BLaER1 (cell line): ENCODE measurements at regions not wholly inside any gene's neighbourhood (a gene's known extent, or its start where the extent isn't known, plus 50 kb on each side); places are given as distances from the start of the nearest gene placed in this dataset.

Experiments
- H3K27ac ChIP-seq: shearing (Covaris generic); formaldehyde crosslinking; 2 replicates; pipeline ENCODE4 v1.8.1; 2022
- H3K27me3 ChIP-seq: shearing (Covaris generic); formaldehyde crosslinking; 2 replicates; pipeline ENCODE4 v1.8.1; 2022
- H3K36me3 ChIP-seq: shearing (Covaris generic); formaldehyde crosslinking; 2 replicates; pipeline ENCODE4 v1.8.1; 2022
- H3K4me1 ChIP-seq: shearing (Covaris generic); formaldehyde crosslinking; 2 replicates; pipeline ENCODE4 v1.8.1; 2022
- H3K4me2 ChIP-seq: shearing (Covaris generic); formaldehyde crosslinking; 2 replicates; pipeline ENCODE4 v1.8.1; 2022
- H3K4me3 ChIP-seq: shearing (Covaris generic); formaldehyde crosslinking; 2 replicates; pipeline ENCODE4 v1.8.1; 2022
- H3K9ac ChIP-seq: shearing (Covaris generic); formaldehyde crosslinking; 2 replicates; pipeline ENCODE4 v1.8.1; 2022
- H3K9me3 ChIP-seq: shearing (Covaris generic); formaldehyde crosslinking; 2 replicates; pipeline ENCODE4 v1.8.1; 2022
- H4K20me1 ChIP-seq: shearing (Covaris generic); formaldehyde crosslinking; 2 replicates; pipeline ENCODE4 v1.8.1; 2022
- Cebpa-rat ChIP-seq: shearing (Covaris generic); IDR thresholded peaks from 2 replicates; pipeline ENCODE4 v1.8.1; 2022

- Histone ChIP-seq H3K9ac (peak overlapping the region; percentile 98), H3K27me3 (no peaks in the 10 kb centered on the region), H3K4me3 (peak overlapping the region; percentile 86), H3K36me3 (no peaks in the 10 kb centered on the region), H3K9me3 (no peaks in the 10 kb centered on the region), H4K20me1 (peaks cover 44% of the 10 kb centered on the region), H3K4me2 (peak overlapping the region; percentile 88), H3K4me1 (peaks cover 30% of the 10 kb centered on the region), H3K27ac (peak overlapping the region; percentile 98)
- no peak for TF ChIP-seq Cebpa-rat
Measured at GRCh38 chr6:26196846-26197635, 109.8 kb downstream of the HFE start.

GRCh38 chr6:26197636-26197932 lies 110.4 kb downstream of the HFE start:
- no peaks in the 10 kb centered on the region for H3K27me3 ChIP-seq
- TF ChIP-seq Cebpa-rat, result no peak
- H3K9me3 ChIP-seq, result no peaks in the 10 kb centered on the region
- H3K4me3 ChIP-seq, result peak overlapping the region; percentile 86
- H3K27ac ChIP-seq, result peak overlapping the region; percentile 98
- H3K9ac ChIP-seq, result peak overlapping the region; percentile 98
- H4K20me1 ChIP-seq, result peaks cover 44% of the 10 kb centered on the region
- peaks cover 35% of the 10 kb centered on the region for H3K4me1 ChIP-seq
- peak overlapping the region; percentile 88 for H3K4me2 ChIP-seq
- H3K36me3 ChIP-seq, result no peaks in the 10 kb centered on the region

- Histone ChIP-seq H4K20me1 (peaks cover 44% of the 10 kb centered on the region), H3K4me1 (peaks cover 40% of the 10 kb centered on the region), H3K27me3 (no peaks in the 10 kb centered on the region), H3K9ac (peak overlapping the region; percentile 98), H3K27ac (peak overlapping the region; percentile 98), H3K9me3 (no peaks in the 10 kb centered on the region), H3K36me3 (no peaks in the 10 kb centered on the region), H3K4me3 (peak overlapping the region; percentile 86), H3K4me2 (peak overlapping the region; percentile 88)
- TF ChIP-seq Cebpa-rat, result no peak
Measured at GRCh38 chr6:26197933-26198721, 110.9 kb downstream of the HFE start.

GRCh38 chr6:26198722-26199056 lies 111.5 kb downstream of the HFE start:
- no peak for TF ChIP-seq Cebpa-rat
- Histone ChIP-seq H4K20me1 (peaks cover 44% of the 10 kb centered on the region), H3K4me1 (peaks cover 42% of the 10 kb centered on the region)

GRCh38 chr6:26199057-26199772 lies 112.0 kb downstream of the HFE start:
- TF ChIP-seq Cebpa-rat, result no peak
- Histone ChIP-seq H3K36me3 (no peaks in the 10 kb centered on the region), H3K27me3 (no peaks in the 10 kb centered on the region), H3K9ac (peak overlapping the region; percentile 98), H3K4me2 (peak overlapping the region; percentile 88), H4K20me1 (peaks cover 44% of the 10 kb centered on the region), H3K4me3 (peak overlapping the region; percentile 86), H3K27ac (peak overlapping the region; percentile 98), H3K4me1 (peaks cover 41% of the 10 kb centered on the region), H3K9me3 (no peaks in the 10 kb centered on the region)

More at GRCh38 chr6:26198722-26199056, 111.5 kb downstream of the HFE start:
- Histone ChIP-seq H3K27ac (peak overlapping the region; percentile 98), H3K4me3 (peak overlapping the region; percentile 86), H3K4me2 (peak overlapping the region; percentile 88), H3K9ac (peak overlapping the region; percentile 98), H3K9me3 (no peaks in the 10 kb centered on the region), H3K36me3 (no peaks in the 10 kb centered on the region), H3K27me3 (no peaks in the 10 kb centered on the region)

GRCh38 chr6:26199773-26200764 lies 112.8 kb downstream of the HFE start:
- H3K27ac ChIP-seq, result peak overlapping the region; percentile 98
- H3K4me2 ChIP-seq, result peak overlapping the region; percentile 86
- H3K4me3 ChIP-seq, result peak overlapping the region; percentile 86
- H3K4me1 ChIP-seq, result peaks cover 33% of the 10 kb centered on the region
- H3K9me3 ChIP-seq, result no peaks in the 10 kb centered on the region
- H3K36me3 ChIP-seq, result no peaks in the 10 kb centered on the region
- peak overlapping the region; percentile 98 for H3K9ac ChIP-seq
- TF ChIP-seq Cebpa-rat, result no peak
- H3K27me3 ChIP-seq, result no peaks in the 10 kb centered on the region
- H4K20me1 ChIP-seq, result peaks cover 44% of the 10 kb centered on the region

- H4K20me1 ChIP-seq, result peaks cover 36% of the 10 kb centered on the region
- H3K9me3 ChIP-seq, result no peaks in the 10 kb centered on the region
- H3K27ac ChIP-seq, result peak overlapping the region; percentile 97; the same call in 1 of the 2 replicates
- peak overlapping the region; percentile 64 for H3K4me2 ChIP-seq
- 0 out of 2 replicates have a peak, but pooled peaks have one; percentile 13 for TF ChIP-seq Cebpa-rat
- peaks cover 33% of the 10 kb centered on the region for H3K4me1 ChIP-seq
- H3K4me3 ChIP-seq, result 0 out of 2 replicates have a peak overlapping the region, but pooled peaks have one; percentile 2
- H3K9ac ChIP-seq, result 0 out of 2 replicates have a peak overlapping the region, but pooled peaks have one; percentile 20
- H3K36me3 ChIP-seq, result no peaks in the 10 kb centered on the region
- H3K27me3 ChIP-seq, result no peaks in the 10 kb centered on the region
Measured at GRCh38 chr6:26200918-26201721, 113.9 kb downstream of the HFE start.

- H3K4me1 ChIP-seq, result peaks cover 42% of the 10 kb centered on the region
- peaks cover 25% of the 10 kb centered on the region for H4K20me1 ChIP-seq
- no peaks in the 10 kb centered on the region for H3K36me3 ChIP-seq
- H3K27ac ChIP-seq, result peak overlapping the region; percentile 97; the same call in 1 of the 2 replicates
- no peaks in the 10 kb centered on the region for H3K9me3 ChIP-seq
- no peak overlapping the region for H3K9ac ChIP-seq
- no peaks in the 10 kb centered on the region for H3K27me3 ChIP-seq
- peak overlapping the region; percentile 35; the same call in 1 of the 2 replicates for H3K4me2 ChIP-seq
- H3K4me3 ChIP-seq, result no peak overlapping the region
- no peak for TF ChIP-seq Cebpa-rat
Measured at GRCh38 chr6:26202201-26202611, 115.0 kb downstream of the HFE start.
